GM23248 (cell line): ENCODE measurements at regions not wholly inside any gene's neighbourhood (a gene's known extent, or its start where the extent isn't known, plus 50 kb on each side); places are given as distances from the start of the nearest gene placed in this dataset.

Source experiments
- DNase-seq: peaks from one replicate; pipeline ENCODE4 v3.0.0-alpha.2; 2015
- H2AFZ ChIP-seq: fragments of 200-600 bp; sonication (generic); 2 replicates; pipeline ENCODE4 v1.6.1; 2016; ENCODE audit warnings: antibody characterized with exemption
- H3F3A ChIP-seq: fragments of 200-600 bp; sonication (generic); 2 replicates; pipeline ENCODE4 v1.6.1; 2016; ENCODE audit warnings: mild to moderate bottlenecking, antibody characterized with exemption, mixed run types; ENCODE audit not compliant: insufficient read depth
- H3K27ac ChIP-seq: fragments of 200-600 bp; sonication (generic); 2 replicates; pipeline ENCODE4 v1.5.1; 2016; ENCODE audit warnings: mild to moderate bottlenecking
- H3K27me3 ChIP-seq: fragments of 200-600 bp; sonication (generic); replicated peaks from 2 replicates; pipeline ENCODE4 v1.6.1; 2016; ENCODE audit warnings: mild to moderate bottlenecking; ENCODE audit not compliant: insufficient read depth
- H3K36me3 ChIP-seq: fragments of 200-600 bp; sonication (generic); 2 replicates; pipeline ENCODE4 v1.6.1; 2016; ENCODE audit warnings: low read depth, mild to moderate bottlenecking
- H3K4me1 ChIP-seq: fragments of 200-600 bp; sonication (generic); 2 replicates; pipeline ENCODE4 v1.6.1; 2016; ENCODE audit warnings: mild to moderate bottlenecking; ENCODE audit not compliant: insufficient read depth
- H3K4me2 ChIP-seq: fragments of 200-600 bp; sonication (generic); one replicate; pipeline ENCODE4 v1.6.1; 2016; ENCODE audit warnings: mild to moderate bottlenecking; ENCODE audit not compliant: unreplicated experiment
- H3K4me3 ChIP-seq: fragments of 200-600 bp; sonication (generic); 2 replicates; pipeline ENCODE4 v1.5.1; 2016; ENCODE audit warnings: mild to moderate bottlenecking
- H3K79me2 ChIP-seq: fragments of 200-600 bp; sonication (generic); 2 replicates; pipeline ENCODE4 v1.6.1; 2016; ENCODE audit warnings: mild to moderate bottlenecking; ENCODE audit not compliant: insufficient read depth
- H3K9ac ChIP-seq: fragments of 200-600 bp; sonication (generic); 2 replicates; pipeline ENCODE4 v1.6.1; 2016; ENCODE audit warnings: mild to moderate bottlenecking
- H3K9me2 ChIP-seq: fragments of 200-600 bp; sonication (generic); 2 replicates; pipeline ENCODE4 v1.6.1; 2016; ENCODE audit warnings: mixed run types, mild to moderate bottlenecking, moderate library complexity; ENCODE audit not compliant: insufficient read depth
- H3K9me3 ChIP-seq: fragments of 200-600 bp; sonication (generic); one replicate; pipeline ENCODE4 v1.6.1; 2017; ENCODE audit warnings: low read depth
- H4K20me1 ChIP-seq: fragments of 200-600 bp; sonication (generic); 2 replicates; pipeline ENCODE4 v1.6.0; 2016; ENCODE audit not compliant: insufficient read depth
- EZH2 ChIP-seq: fragments of 200-600 bp; sonication (generic); IDR thresholded peaks from 2 replicates; pipeline ENCODE4 v1.6.1; 2018; ENCODE audit warnings: antibody characterized with exemption, mild to moderate bottlenecking; ENCODE audit not compliant: insufficient read depth, poor library complexity, severe bottlenecking
- EZH2phosphoT487 ChIP-seq: fragments of 200-600 bp; sonication (generic); IDR thresholded peaks from 2 replicates; pipeline ENCODE4 v1.6.1; 2018; ENCODE audit warnings: antibody characterized with exemption, moderate library complexity, mild to moderate bottlenecking, low read depth; ENCODE audit not compliant: insufficient read depth
- WGBS, 2 experiments: methylation state at CpG; one replicate each; pipeline ENCODE4 v1.1.6; 2015 to 2017; ENCODE audit warnings: low lambda C conversion rate in 2 of 2, low coverage in 1 of 2; ENCODE audit errors: missing lambda C conversion rate in 2 of 2; 5-methylcytosine and 5-hydroxymethylcytosine counted together
- in situ Hi-C: fragments of 300-500 bp; cut with MboI; formaldehyde crosslinking; loops from 2 replicates; pipeline ENCODE4 v1.15.0; 2020

DNA sequence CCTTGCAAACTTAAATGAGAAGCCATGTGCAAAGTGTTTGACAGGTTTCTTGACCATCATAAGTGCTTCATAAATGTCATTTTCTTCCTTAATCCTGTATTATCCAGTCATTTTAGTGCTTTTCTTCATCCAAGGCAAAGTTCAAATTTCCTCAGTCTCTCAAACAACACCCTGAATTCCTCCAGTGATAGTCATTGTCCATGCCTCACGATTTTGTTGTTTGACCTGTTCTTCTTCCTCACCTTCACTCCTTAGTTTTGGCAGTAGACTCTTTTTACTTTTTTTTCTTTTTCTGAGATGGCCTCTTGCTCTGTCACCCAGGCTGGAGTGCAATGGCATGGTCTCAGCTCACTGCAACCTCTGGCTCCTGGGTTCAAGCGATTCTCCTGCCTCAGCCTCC lies 1257.3 kb downstream of the FAM181B start:
- Histone ChIP-seq H3K27me3 (no peaks in the 10 kb centered on the region), H3K4me1 (no peaks in the 10 kb centered on the region), H4K20me1 (no peaks in the 10 kb centered on the region), H3K27ac (no peak overlapping the region), H2AFZ (no peak overlapping the region), H3K79me2 (no peaks in the 10 kb centered on the region), H3K4me3 (no peak overlapping the region), H3K9me2 (no peaks in the 10 kb centered on the region), H3K4me2 (no peak overlapping the region), H3F3A (no peaks in the 10 kb centered on the region), H3K9me3 (no peaks in the 10 kb centered on the region), H3K36me3 (no peaks in the 10 kb centered on the region), H3K9ac (no peak overlapping the region)
- in situ Hi-C loops = no loop called here
- TF ChIP-seq EZH2phosphoT487 (no peak), EZH2 (no peak)
- WGBS, 2 experiments = 6 to 17% methylated on average over 2 of the region's 2 CpGs
- no peak for DNase-seq

DNA sequence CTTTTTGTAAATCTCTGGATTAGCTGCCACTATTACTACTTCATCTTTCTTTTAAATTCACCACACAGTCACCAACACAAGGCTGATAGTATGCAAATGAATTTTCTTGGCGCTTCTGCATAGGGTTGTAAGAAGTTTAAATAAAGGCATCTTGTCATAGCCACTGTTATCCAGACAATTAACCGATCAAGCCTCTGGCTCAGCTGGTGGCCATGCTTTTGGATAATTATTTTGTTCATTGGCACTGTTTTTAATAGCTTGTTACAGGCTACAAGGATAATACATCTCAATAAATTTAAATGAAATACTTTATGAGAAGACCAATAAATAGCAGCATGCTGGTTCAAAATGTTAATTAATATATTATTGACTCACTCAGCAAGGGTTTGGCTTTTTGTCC lies 1261.0 kb downstream of the FAM181B start:
- 3 to 5% methylated on average over 2 of the region's 2 CpGs for WGBS, 2 experiments
- Histone ChIP-seq H3K4me3 (no peak overlapping the region), H3K9me3 (no peaks in the 10 kb centered on the region), H3K27me3 (no peaks in the 10 kb centered on the region), H3K79me2 (no peaks in the 10 kb centered on the region), H3K4me1 (no peaks in the 10 kb centered on the region), H3F3A (no peaks in the 10 kb centered on the region), H4K20me1 (no peaks in the 10 kb centered on the region), H3K4me2 (no peak overlapping the region), H3K9me2 (no peaks in the 10 kb centered on the region), H3K27ac (no peak overlapping the region), H2AFZ (no peak overlapping the region), H3K36me3 (no peaks in the 10 kb centered on the region), H3K9ac (no peak overlapping the region)
- DNase-seq = no peak
- no peak for TF ChIP-seq EZH2
- in situ Hi-C loops = no loop called here

GRCh38 chr11:81470446-81470845 lies 1263.2 kb downstream of the FAM181B start:
- no peak for DNase-seq
- Histone ChIP-seq H3K4me3 (no peak overlapping the region), H3K79me2 (no peaks in the 10 kb centered on the region), H3K9ac (no peak overlapping the region), H3K4me1 (no peaks in the 10 kb centered on the region), H3F3A (no peaks in the 10 kb centered on the region), H3K9me3 (no peaks in the 10 kb centered on the region), H4K20me1 (no peaks in the 10 kb centered on the region), H2AFZ (no peak overlapping the region), H3K27me3 (no peaks in the 10 kb centered on the region), H3K4me2 (no peak overlapping the region), H3K36me3 (no peaks in the 10 kb centered on the region), H3K9me2 (no peaks in the 10 kb centered on the region), H3K27ac (no peak overlapping the region)
- WGBS, 2 experiments = 17 to 22% methylated on average over 3 of the region's 3 CpGs
- in situ Hi-C loops = no loop called here
- TF ChIP-seq EZH2phosphoT487 = no peak
- no peak for TF ChIP-seq EZH2

DNA sequence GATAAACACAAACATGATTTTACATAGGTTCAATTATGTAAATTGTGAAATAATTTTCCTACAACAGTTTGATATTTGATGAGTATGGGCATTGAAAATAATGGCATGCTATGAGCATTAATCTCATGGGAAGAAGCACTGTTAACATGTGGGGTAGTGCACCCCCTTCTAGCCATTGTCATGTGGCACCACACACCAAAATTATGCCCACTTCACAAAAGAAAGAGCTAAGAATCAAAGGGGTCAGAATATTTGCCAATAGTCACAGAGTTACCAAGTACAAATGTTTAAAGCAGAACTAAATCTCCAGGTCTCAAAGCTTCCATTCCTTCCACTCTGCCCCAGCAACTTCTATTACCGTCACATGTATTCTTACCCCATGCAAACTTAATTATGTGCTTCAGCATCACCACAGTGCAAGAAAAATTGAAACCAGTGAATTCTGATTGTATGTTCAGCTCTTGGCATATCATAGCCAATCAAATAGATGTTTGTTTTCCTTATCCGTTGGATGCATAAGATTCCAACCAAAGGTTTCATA lies 1273.8 kb downstream of the FAM181B start:
- H4K20me1 ChIP-seq = no peaks in the 10 kb centered on the region
- no peak overlapping the region for H3K4me2 ChIP-seq
- no peaks in the 10 kb centered on the region for H3K9me2 ChIP-seq
- H2AFZ ChIP-seq = no peak overlapping the region
- H3K27ac ChIP-seq = no peak overlapping the region
- no peaks in the 10 kb centered on the region for H3K36me3 ChIP-seq
- 13 to 21% methylated on average over 2 of the region's 2 CpGs for WGBS, 2 experiments
- H3K4me1 ChIP-seq = no peaks in the 10 kb centered on the region
- no peaks in the 10 kb centered on the region for H3K27me3 ChIP-seq
- in situ Hi-C loops = no loop called here
- DNase-seq = no peak
- no peaks in the 10 kb centered on the region for H3K9me3 ChIP-seq
- no peak overlapping the region for H3K9ac ChIP-seq
- no peaks in the 10 kb centered on the region for H3F3A ChIP-seq
- no peak overlapping the region for H3K4me3 ChIP-seq
- TF ChIP-seq EZH2 (no peak), EZH2phosphoT487 (no peak)
- no peaks in the 10 kb centered on the region for H3K79me2 ChIP-seq

DNA sequence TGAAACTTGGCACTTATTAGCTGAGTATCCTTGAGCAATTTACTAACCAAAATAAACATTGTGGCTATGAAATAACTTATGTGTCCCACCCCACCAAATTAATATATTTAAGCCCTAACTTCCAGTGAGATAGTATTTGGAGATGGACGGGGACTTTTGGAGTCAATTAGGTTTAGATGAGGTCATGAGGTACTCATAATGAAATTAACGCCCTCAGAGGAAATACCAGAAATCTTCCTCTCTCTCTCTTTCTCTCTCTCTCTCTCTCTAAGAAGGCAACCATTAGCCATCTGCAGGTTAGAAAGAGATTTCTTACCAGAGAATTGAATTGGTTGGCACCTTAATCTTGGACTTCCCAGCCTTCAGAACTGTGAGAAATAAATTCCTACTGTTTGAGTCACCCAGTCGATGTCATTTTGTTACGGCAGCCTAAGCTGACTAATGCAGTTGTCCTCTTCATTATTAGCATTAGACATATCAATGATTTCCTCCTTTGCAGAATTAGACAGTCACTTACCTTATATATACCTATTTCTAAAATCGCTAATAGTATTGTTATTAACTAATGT lies 1284.0 kb downstream of the FAM181B start:
- no peak overlapping the region for H3K4me2 ChIP-seq
- no peak overlapping the region for H3K4me3 ChIP-seq
- H3K4me1 ChIP-seq = no peaks in the 10 kb centered on the region
- no peaks in the 10 kb centered on the region for H4K20me1 ChIP-seq
- TF ChIP-seq EZH2 = no peak
- TF ChIP-seq EZH2phosphoT487 = no peak
- no peaks in the 10 kb centered on the region for H3K79me2 ChIP-seq
- no peaks in the 10 kb centered on the region for H3K36me3 ChIP-seq
- WGBS, 2 experiments = 14 to 19% methylated on average over 5 of the region's 5 CpGs
- H3K9ac ChIP-seq = no peak overlapping the region
- in situ Hi-C loops = no loop called here
- no peaks in the 10 kb centered on the region for H3K27me3 ChIP-seq
- DNase-seq = no peak
- peaks cover 3% of the 10 kb centered on the region for H3K9me3 ChIP-seq
- no peak overlapping the region for H2AFZ ChIP-seq
- no peak overlapping the region for H3K27ac ChIP-seq
- no peaks in the 10 kb centered on the region for H3K9me2 ChIP-seq
- no peaks in the 10 kb centered on the region for H3F3A ChIP-seq
